ENCODE measurements at regions not wholly inside any gene's neighbourhood (a gene's known extent, or its start where the extent isn't known, plus 50 kb on each side); places are given as distances from the start of the nearest gene placed in this dataset.

DNA sequence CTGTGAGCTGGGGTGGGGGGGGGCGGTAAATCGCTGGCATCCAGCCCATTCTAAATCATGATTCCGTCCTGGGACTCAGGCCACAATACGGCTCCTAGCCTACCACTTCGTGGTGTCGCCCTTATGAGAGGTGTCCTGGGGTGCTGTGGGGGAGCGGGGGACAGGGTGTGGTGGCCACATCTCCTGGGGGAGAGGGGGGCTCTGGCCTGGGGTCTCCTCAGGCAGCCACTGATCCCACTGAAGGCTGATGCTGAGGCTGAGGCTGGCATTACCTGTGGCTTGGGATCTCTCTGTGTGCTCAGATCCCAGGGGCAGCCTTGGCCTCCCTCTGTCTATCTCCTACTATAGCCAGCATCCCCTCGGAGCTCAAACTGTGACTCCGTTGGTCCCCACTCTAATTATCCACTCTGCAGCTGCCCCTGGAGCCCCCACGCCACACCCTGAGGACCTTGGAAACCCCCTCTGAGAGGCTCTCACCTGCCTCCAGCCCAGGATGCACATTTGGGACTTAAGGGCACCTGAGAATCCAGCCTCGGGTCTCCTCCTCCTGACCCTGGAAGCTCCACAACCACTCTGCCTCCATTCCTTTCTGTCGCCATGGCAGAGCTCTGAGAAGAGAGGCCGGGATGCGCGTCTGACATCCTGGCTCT lies 249.3 kb upstream of the TCERG1L start:
- H3K9me3 ChIP-seq = peaks cover 9% of the 10 kb centered on the region
- DNase-seq (no peak), ATAC-seq (no peak)
- H3K36me3 ChIP-seq = no peaks in the 10 kb centered on the region
- H3K27me3 ChIP-seq (ENCODE audit: low read depth) = peaks cover 24% of the 10 kb centered on the region
- TF ChIP-seq, protein P1, sequence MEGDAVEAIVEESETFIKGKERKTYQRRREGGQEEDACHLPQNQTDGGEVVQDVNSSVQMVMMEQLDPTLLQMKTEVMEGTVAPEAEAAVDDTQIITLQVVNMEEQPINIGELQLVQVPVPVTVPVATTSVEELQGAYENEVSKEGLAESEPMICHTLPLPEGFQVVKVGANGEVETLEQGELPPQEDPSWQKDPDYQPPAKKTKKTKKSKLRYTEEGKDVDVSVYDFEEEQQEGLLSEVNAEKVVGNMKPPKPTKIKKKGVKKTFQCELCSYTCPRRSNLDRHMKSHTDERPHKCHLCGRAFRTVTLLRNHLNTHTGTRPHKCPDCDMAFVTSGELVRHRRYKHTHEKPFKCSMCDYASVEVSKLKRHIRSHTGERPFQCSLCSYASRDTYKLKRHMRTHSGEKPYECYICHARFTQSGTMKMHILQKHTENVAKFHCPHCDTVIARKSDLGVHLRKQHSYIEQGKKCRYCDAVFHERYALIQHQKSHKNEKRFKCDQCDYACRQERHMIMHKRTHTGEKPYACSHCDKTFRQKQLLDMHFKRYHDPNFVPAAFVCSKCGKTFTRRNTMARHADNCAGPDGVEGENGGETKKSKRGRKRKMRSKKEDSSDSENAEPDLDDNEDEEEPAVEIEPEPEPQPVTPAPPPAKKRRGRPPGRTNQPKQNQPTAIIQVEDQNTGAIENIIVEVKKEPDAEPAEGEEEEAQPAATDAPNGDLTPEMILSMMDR (IDR thresholded peaks at IDR 0.05) = no peak
- H3K27ac ChIP-seq = no peak overlapping the region
- intact Hi-C loops (cut with DNase I) = no loop called here
- no peak overlapping the region for H3K4me3 ChIP-seq
- no peaks in the 10 kb centered on the region for H3K4me1 ChIP-seq

GRCh38 chr10:131561897-131562296 lies 250.4 kb upstream of the TCERG1L start:
- no peak for ATAC-seq
- no peaks in the 10 kb centered on the region for H3K36me3 ChIP-seq
- TF ChIP-seq, protein P1 (IDR thresholded peaks at IDR 0.05) = no peak

DNA sequence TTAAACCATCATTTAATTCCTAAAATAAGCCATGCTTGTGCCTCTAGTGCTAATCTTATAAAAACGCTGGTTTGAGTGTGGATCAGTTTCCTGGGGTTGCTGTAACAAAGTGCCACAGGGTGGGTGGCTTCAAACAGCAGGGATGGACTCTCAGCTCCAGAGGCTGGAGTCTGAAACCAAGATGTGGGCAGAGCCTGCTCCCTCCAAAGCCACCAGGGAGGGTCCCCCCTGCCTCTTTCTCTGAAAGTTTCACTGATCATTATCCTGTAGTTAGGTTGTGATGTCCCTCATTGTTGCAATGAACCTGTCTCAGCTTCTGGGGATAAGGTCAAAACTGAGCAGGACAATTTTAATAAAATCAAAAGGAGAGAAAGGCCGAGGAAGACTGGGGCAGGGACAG lies 251.9 kb upstream of the TCERG1L start:
- no peak overlapping the region for H3K4me3 ChIP-seq
- H3K27me3 ChIP-seq (ENCODE audit: low read depth) = peaks cover 30% of the 10 kb centered on the region
- no peaks in the 10 kb centered on the region for H3K36me3 ChIP-seq
- no peak overlapping the region for H3K27ac ChIP-seq
- H3K9me3 ChIP-seq = peaks cover 9% of the 10 kb centered on the region
- H3K4me1 ChIP-seq = no peaks in the 10 kb centered on the region
- intact Hi-C loops (cut with DNase I) = no loop called here
- DNase-seq (no peak), ATAC-seq (no peak)
- TF ChIP-seq, protein P1 (IDR thresholded peaks at IDR 0.05) = no peak

More at GRCh38 chr10:131561897-131562296, 250.4 kb upstream of the TCERG1L start:
- H3K4me1 ChIP-seq = no peaks in the 10 kb centered on the region
- H3K27me3 ChIP-seq (ENCODE audit: low read depth) = peaks cover 24% of the 10 kb centered on the region
- H3K4me3 ChIP-seq = no peak overlapping the region
- no peak for DNase-seq
- peaks cover 9% of the 10 kb centered on the region for H3K9me3 ChIP-seq
- intact Hi-C loops (cut with DNase I) = no loop called here
- H3K27ac ChIP-seq = no peak overlapping the region

GRCh38 chr10:131567279-131568162 lies 256.0 kb upstream of the TCERG1L start:
- H3K27ac ChIP-seq = no peak overlapping the region
- intact Hi-C loops (cut with DNase I) = no loop called here
- TF ChIP-seq, protein P1 (IDR thresholded peaks at IDR 0.05) = no peak
- H3K4me3 ChIP-seq = no peak overlapping the region
- peaks cover 6% of the 10 kb centered on the region for H3K27me3 ChIP-seq (ENCODE audit: low read depth)
- ATAC-seq (no peak), DNase-seq (no peak)
- no peaks in the 10 kb centered on the region for H3K36me3 ChIP-seq
- H3K9me3 ChIP-seq = peaks cover 9% of the 10 kb centered on the region
- no peaks in the 10 kb centered on the region for H3K4me1 ChIP-seq

GRCh38 chr10:131568866-131569265 lies 257.3 kb upstream of the TCERG1L start:
- no peak overlapping the region for H3K27ac ChIP-seq
- no peaks in the 10 kb centered on the region for H3K4me1 ChIP-seq
- intact Hi-C loops (cut with DNase I) = no loop called here
- no peaks in the 10 kb centered on the region for H3K36me3 ChIP-seq
- no peak overlapping the region for H3K4me3 ChIP-seq
- peaks cover 6% of the 10 kb centered on the region for H3K27me3 ChIP-seq (ENCODE audit: low read depth)
- TF ChIP-seq, protein P1 (IDR thresholded peaks at IDR 0.05) = no peak
- DNase-seq (no peak), ATAC-seq (no peak)
- peaks cover 9% of the 10 kb centered on the region for H3K9me3 ChIP-seq
